ENCODE measurements at regions not wholly inside any gene's neighbourhood (a gene's known extent, or its start where the extent isn't known, plus 50 kb on each side); places are given as distances from the start of the nearest gene placed in this dataset.

- Histone ChIP-seq H3K4me1 (ENCODE audit: insufficient read depth, low read length, severe bottlenecking) (no peaks in the 10 kb centered on the region), H3K9ac (ENCODE audit: low read length) (no peak overlapping the region), H4K20me1 (ENCODE audit: insufficient read depth, low read length) (no peaks in the 10 kb centered on the region), H3K79me2 (ENCODE audit: insufficient read depth, low read length) (no peaks in the 10 kb centered on the region), H3K36me3 (ENCODE audit: insufficient read depth, low read length) (no peaks in the 10 kb centered on the region), H2AFZ (ENCODE audit: low read length) (no peak overlapping the region), H3K9me2 (ENCODE audit: low read depth, low read length) (no peaks in the 10 kb centered on the region), H3F3A (ENCODE audit: insufficient read depth, low read length) (no peaks in the 10 kb centered on the region), H3K27me3 (ENCODE audit: insufficient read depth, low read length) (no peaks in the 10 kb centered on the region), H3K9me3 (ENCODE audit: low read length) (no peaks in the 10 kb centered on the region), H3K4me2 (ENCODE audit: low read length) (no peak overlapping the region), H3K4me3 (ENCODE audit: low read depth, low read length, poor library complexity, severe bottlenecking) (no peak overlapping the region), H3K27ac (ENCODE audit: low read depth, low read length, poor library complexity, severe bottlenecking) (no peak overlapping the region)
- TF ChIP-seq CTCF (IDR thresholded peaks at IDR 0.05; ENCODE audit: low read length) (no peak), EZH2 (IDR thresholded peaks at IDR 0.05; ENCODE audit: borderline replicate concordance, low read length) (no peak)
These were observed 1183.8 kb downstream of the HACE1 start for GRCh38 chr6:103675807-103676406.

GRCh38 chr6:103674790-103675189, 1184.9 kb downstream of the HACE1 start:
- no peak overlapping the region for H3K27ac ChIP-seq (ENCODE audit: low read depth, low read length, poor library complexity, severe bottlenecking)
- TF ChIP-seq EZH2 (IDR thresholded peaks at IDR 0.05; ENCODE audit: borderline replicate concordance, low read length), result no peak
- no peak for TF ChIP-seq CTCF (IDR thresholded peaks at IDR 0.05; ENCODE audit: low read length)
- no peaks in the 10 kb centered on the region for H3K27me3 ChIP-seq (ENCODE audit: insufficient read depth, low read length)
- H3K4me3 ChIP-seq (ENCODE audit: low read depth, low read length, poor library complexity, severe bottlenecking), result no peak overlapping the region
- H2AFZ ChIP-seq (ENCODE audit: low read length), result no peak overlapping the region
- H4K20me1 ChIP-seq (ENCODE audit: insufficient read depth, low read length), result no peaks in the 10 kb centered on the region
- no peaks in the 10 kb centered on the region for H3K9me3 ChIP-seq (ENCODE audit: low read length)
- no peaks in the 10 kb centered on the region for H3F3A ChIP-seq (ENCODE audit: insufficient read depth, low read length)
- no peaks in the 10 kb centered on the region for H3K36me3 ChIP-seq (ENCODE audit: insufficient read depth, low read length)
- H3K9me2 ChIP-seq (ENCODE audit: low read depth, low read length), result no peaks in the 10 kb centered on the region
- H3K4me2 ChIP-seq (ENCODE audit: low read length), result no peak overlapping the region
- no peak overlapping the region for H3K9ac ChIP-seq (ENCODE audit: low read length)
- H3K79me2 ChIP-seq (ENCODE audit: insufficient read depth, low read length), result no peaks in the 10 kb centered on the region
- no peaks in the 10 kb centered on the region for H3K4me1 ChIP-seq (ENCODE audit: insufficient read depth, low read length, severe bottlenecking)

GRCh38 chr6:103672169-103672568, 1187.5 kb downstream of the HACE1 start:
- Histone ChIP-seq H3F3A (ENCODE audit: insufficient read depth, low read length) (no peaks in the 10 kb centered on the region), H3K9me2 (ENCODE audit: low read depth, low read length) (no peaks in the 10 kb centered on the region)
- TF ChIP-seq CTCF (IDR thresholded peaks at IDR 0.05; ENCODE audit: low read length) (peak; percentile 16; the same call in 1 of the 2 replicates), EZH2 (IDR thresholded peaks at IDR 0.05; ENCODE audit: borderline replicate concordance, low read length) (no peak)

More at GRCh38 chr6:103672169-103672568, 1187.5 kb downstream of the HACE1 start:
- Histone ChIP-seq H2AFZ (ENCODE audit: low read length) (no peak overlapping the region), H3K4me3 (ENCODE audit: low read depth, low read length, poor library complexity, severe bottlenecking) (no peak overlapping the region), H3K79me2 (ENCODE audit: insufficient read depth, low read length) (no peaks in the 10 kb centered on the region), H3K9ac (ENCODE audit: low read length) (no peak overlapping the region), H3K4me1 (ENCODE audit: insufficient read depth, low read length, severe bottlenecking) (no peaks in the 10 kb centered on the region), H3K36me3 (ENCODE audit: insufficient read depth, low read length) (no peaks in the 10 kb centered on the region), H3K9me3 (ENCODE audit: low read length) (no peaks in the 10 kb centered on the region), H3K27ac (ENCODE audit: low read depth, low read length, poor library complexity, severe bottlenecking) (no peak overlapping the region), H3K4me2 (ENCODE audit: low read length) (no peak overlapping the region), H3K27me3 (ENCODE audit: insufficient read depth, low read length) (no peaks in the 10 kb centered on the region), H4K20me1 (ENCODE audit: insufficient read depth, low read length) (no peaks in the 10 kb centered on the region)

All from OCI-LY1 (cell line).